ENCODE measurements at regions not wholly inside any gene's neighbourhood (a gene's known extent, or its start where the extent isn't known, plus 50 kb on each side); places are given as distances from the start of the nearest gene placed in this dataset.

DNA sequence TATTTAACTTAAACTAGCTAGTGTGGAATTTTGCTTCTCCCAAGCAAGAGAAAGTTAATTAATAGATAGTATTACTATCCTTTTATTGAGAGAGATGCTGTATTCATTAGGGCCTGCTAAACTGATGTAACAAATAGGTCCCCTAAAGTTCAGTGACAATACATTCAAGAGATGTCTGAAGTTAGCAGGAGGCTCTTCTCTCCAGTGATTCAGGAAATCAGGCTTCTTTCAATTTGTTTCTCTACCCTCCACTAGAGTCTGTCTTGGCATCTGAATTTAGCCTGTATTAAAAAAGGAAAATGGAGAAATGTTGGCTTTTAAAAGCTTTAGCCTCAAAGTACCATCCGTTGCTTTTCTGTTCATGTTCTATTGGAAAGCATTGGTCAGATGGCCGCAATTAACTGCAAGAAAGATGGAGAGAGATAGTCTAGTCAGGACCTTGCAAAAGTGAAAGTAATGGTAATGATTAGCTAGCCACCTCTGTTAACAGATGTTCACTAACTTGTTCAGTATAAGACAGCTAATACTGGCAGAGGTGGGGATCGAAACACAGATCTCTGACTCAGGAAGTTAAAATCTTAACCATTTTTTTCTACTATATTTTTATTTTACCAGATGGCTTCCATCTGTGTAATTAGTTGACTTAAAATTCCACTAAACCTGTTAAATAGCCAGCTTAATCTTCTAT lies 786.8 kb downstream of the TMTC2 start:
- intact Hi-C loops (cut with micrococcal nuclease): no loop called here
- 100% methylated on average over 1 of the region's 3 CpGs for WGBS (ENCODE audit: insufficient coverage)
- no peak overlapping the region for H3K27ac ChIP-seq (ENCODE audit: low read depth in 1 of 2, low read length in 2 of 2)

DNA sequence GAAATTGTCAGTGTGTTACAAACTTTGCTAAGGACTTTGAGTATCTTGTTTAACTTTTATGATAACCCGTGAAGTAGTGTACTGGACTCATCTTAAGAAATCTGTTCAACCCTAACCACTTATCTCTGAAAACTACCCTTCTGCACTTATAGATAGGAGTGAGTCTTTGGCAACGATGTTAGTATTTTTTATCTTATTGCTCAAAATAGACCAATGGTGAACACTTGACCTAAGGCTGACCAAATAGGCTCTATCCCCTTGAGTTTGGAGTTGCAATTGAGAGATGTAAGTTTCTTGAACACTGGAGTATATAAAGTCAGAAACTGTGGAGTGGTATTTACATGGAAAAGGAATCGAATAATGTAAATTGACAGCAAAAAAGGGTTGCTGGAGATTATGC lies 786.1 kb downstream of the TMTC2 start:
- H3K4me3 Mint-ChIP-seq: no peak overlapping the region
- Histone ChIP-seq H3K9me3 (replicated peaks in 1 of 2; ENCODE audit: control insufficient read depth in 1 of 2, insufficient read depth in 1 of 2, low read length in 2 of 2) (no peaks in the 10 kb centered on the region), H2AFZ (ENCODE audit: insufficient read depth, low read depth, low read length, poor library complexity, severe bottlenecking) (no peak overlapping the region), H3K36me3 (replicated peaks in 1 of 2; ENCODE audit: control insufficient read depth in 1 of 2, insufficient read depth in 2 of 2, low read length in 2 of 2) (no peaks in the 10 kb centered on the region), H3K4me1 (ENCODE audit: control insufficient read depth in 1 of 2, insufficient read depth in 2 of 2, low read length in 2 of 2) (no peaks in the 10 kb centered on the region), H3K4me3 (replicated peaks in 1 of 3; ENCODE audit: low read depth in 2 of 3, low read length in 3 of 3) (no peak overlapping the region), H3K4me2 (replicated peaks; ENCODE audit: extremely low read depth, low read length, poor library complexity, severe bottlenecking) (no peak overlapping the region), H3K9ac (ENCODE audit: insufficient read depth, low read length, poor library complexity, severe bottlenecking) (no peak overlapping the region), H3K27me3 (ENCODE audit: control insufficient read depth in 2 of 2, insufficient read depth in 2 of 2, low read length in 2 of 2) (no peaks in the 10 kb centered on the region), H3K79me2 (ENCODE audit: insufficient read depth, low read length) (no peaks in the 10 kb centered on the region), H3K27ac (ENCODE audit: low read depth in 1 of 2, low read length in 2 of 2) (no peak overlapping the region), H4K20me1 (ENCODE audit: insufficient read depth, low read length) (no peaks in the 10 kb centered on the region)
- TF ChIP-seq, protein P1, sequence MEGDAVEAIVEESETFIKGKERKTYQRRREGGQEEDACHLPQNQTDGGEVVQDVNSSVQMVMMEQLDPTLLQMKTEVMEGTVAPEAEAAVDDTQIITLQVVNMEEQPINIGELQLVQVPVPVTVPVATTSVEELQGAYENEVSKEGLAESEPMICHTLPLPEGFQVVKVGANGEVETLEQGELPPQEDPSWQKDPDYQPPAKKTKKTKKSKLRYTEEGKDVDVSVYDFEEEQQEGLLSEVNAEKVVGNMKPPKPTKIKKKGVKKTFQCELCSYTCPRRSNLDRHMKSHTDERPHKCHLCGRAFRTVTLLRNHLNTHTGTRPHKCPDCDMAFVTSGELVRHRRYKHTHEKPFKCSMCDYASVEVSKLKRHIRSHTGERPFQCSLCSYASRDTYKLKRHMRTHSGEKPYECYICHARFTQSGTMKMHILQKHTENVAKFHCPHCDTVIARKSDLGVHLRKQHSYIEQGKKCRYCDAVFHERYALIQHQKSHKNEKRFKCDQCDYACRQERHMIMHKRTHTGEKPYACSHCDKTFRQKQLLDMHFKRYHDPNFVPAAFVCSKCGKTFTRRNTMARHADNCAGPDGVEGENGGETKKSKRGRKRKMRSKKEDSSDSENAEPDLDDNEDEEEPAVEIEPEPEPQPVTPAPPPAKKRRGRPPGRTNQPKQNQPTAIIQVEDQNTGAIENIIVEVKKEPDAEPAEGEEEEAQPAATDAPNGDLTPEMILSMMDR (IDR thresholded peaks at IDR 0.05): no peak
- H3K36me3 Mint-ChIP-seq: no peaks in the 10 kb centered on the region
- peaks cover 0 to 1% (median 1%) of the 10 kb centered on the region in 3 donors for H3K27me3 Mint-ChIP-seq (ENCODE audit: low read depth in 3 of 3)
- intact Hi-C loops (cut with micrococcal nuclease): no loop called here
- no peak for DNase-seq
- no peaks in the 10 kb centered on the region for H3K4me1 Mint-ChIP-seq
- peaks cover 0 to 4% (median 0%) of the 10 kb centered on the region in 7 donors for H3K9me3 Mint-ChIP-seq
- no peak overlapping the region for H3K27ac Mint-ChIP-seq
- 100% methylated on average over 1 of the region's 3 CpGs for WGBS (ENCODE audit: insufficient coverage)

More for the DNA sequence above, 786.8 kb downstream of the TMTC2 start:
- peaks cover 0 to 1% (median 1%) of the 10 kb centered on the region in 3 donors for H3K27me3 Mint-ChIP-seq (ENCODE audit: low read depth in 3 of 3)
- H3K9me3 Mint-ChIP-seq: peaks cover 0 to 4% (median 0%) of the 10 kb centered on the region in 7 donors
- TF ChIP-seq, protein P1 (IDR thresholded peaks at IDR 0.05): no peak
- H3K4me3 Mint-ChIP-seq: no peak overlapping the region
- H3K27ac Mint-ChIP-seq: no peak overlapping the region
- no peak for DNase-seq
- no peaks in the 10 kb centered on the region for H3K79me2 ChIP-seq (ENCODE audit: insufficient read depth, low read length)
- no peaks in the 10 kb centered on the region for H3K36me3 ChIP-seq (replicated peaks in 1 of 2; ENCODE audit: control insufficient read depth in 1 of 2, insufficient read depth in 2 of 2, low read length in 2 of 2)
- H3K4me1 Mint-ChIP-seq: no peaks in the 10 kb centered on the region
- no peak overlapping the region for H3K9ac ChIP-seq (ENCODE audit: insufficient read depth, low read length, poor library complexity, severe bottlenecking)
- no peaks in the 10 kb centered on the region for H3K27me3 ChIP-seq (ENCODE audit: control insufficient read depth in 2 of 2, insufficient read depth in 2 of 2, low read length in 2 of 2)
- H3K4me3 ChIP-seq (replicated peaks in 1 of 3; ENCODE audit: low read depth in 2 of 3, low read length in 3 of 3): no peak overlapping the region
- no peaks in the 10 kb centered on the region for H3K36me3 Mint-ChIP-seq
- H3K4me2 ChIP-seq (replicated peaks; ENCODE audit: extremely low read depth, low read length, poor library complexity, severe bottlenecking): no peak overlapping the region
- no peaks in the 10 kb centered on the region for H3K4me1 ChIP-seq (ENCODE audit: control insufficient read depth in 1 of 2, insufficient read depth in 2 of 2, low read length in 2 of 2)
- no peaks in the 10 kb centered on the region for H3K9me3 ChIP-seq (replicated peaks in 1 of 2; ENCODE audit: control insufficient read depth in 1 of 2, insufficient read depth in 1 of 2, low read length in 2 of 2)
- no peak overlapping the region for H2AFZ ChIP-seq (ENCODE audit: insufficient read depth, low read depth, low read length, poor library complexity, severe bottlenecking)
- no peaks in the 10 kb centered on the region for H4K20me1 ChIP-seq (ENCODE audit: insufficient read depth, low read length)

Measured in CD14-positive monocyte (primary cell).